SK-N-MC (cell line): ENCODE measurements at regions not wholly inside any gene's neighbourhood (a gene's known extent, or its start where the extent isn't known, plus 50 kb on each side); places are given as distances from the start of the nearest gene placed in this dataset.

ENCODE experiments used
- EZH2 ChIP-seq: fragments of 200-600 bp; sonication (generic); IDR thresholded peaks from one replicate; pipeline ENCODE4 v1.6.1; 2017; ENCODE audit warnings: antibody characterized with exemption
- FOXP2 ChIP-seq: optimal IDR thresholded peaks from 2 replicates; pipeline ENCODE3; 2011; ENCODE audit warnings: mild to moderate bottlenecking, moderate library complexity; ENCODE audit not compliant: insufficient read depth; ENCODE audit errors: extremely low read length, control extremely low read depth
- POLR2AphosphoS5 ChIP-seq: IDR thresholded peaks from 2 replicates; pipeline ENCODE4 v1.6.1; 2012; ENCODE audit warnings: mild to moderate bottlenecking, low read depth, low read length, borderline replicate concordance

DNA sequence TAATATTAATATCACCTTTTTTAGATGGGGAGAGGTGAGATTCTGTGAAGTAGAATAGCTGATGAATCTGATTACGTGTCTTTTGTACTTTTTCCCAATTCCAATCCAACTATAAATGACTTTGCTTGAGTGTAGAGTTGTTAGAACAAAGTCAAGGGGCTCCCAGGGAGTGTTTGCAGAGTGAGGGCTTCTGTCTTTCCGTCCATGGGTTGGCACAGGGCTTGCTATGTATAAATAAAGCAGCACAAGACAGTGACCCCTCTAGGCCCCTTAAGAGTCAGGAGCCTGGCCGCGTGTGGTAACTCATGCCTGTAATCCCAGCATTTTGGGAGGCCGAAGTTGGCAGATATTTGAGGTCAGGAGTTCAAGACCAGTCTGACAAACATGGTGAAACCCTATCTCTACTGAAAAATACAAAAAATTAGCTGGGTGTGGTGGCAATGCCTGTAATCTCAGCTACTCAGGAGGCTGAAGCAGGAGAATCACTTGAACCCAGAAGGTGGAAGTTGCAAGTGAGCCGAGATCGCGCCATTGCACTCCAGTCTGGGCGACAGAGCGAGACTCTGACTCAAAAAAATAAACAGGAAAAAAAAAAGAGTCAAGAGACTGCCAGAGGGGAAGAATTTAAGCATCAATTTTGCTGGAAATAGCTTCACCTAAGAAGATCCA is 127.9 kb upstream of the HS3ST3A1 start:
- TF ChIP-seq FOXP2 = no peak
- no peak for TF ChIP-seq POLR2AphosphoS5
- TF ChIP-seq EZH2 = no peak
